Activated CD4-positive, alpha-beta T cell treated with anti-CD3 and anti-CD28 coated beads, Interleukin-2, amount 10 ng/mL, durations not matched to agents 24 days and 14 days (primary cell): ENCODE measurements at regions not wholly inside any gene's neighbourhood (a gene's known extent, or its start where the extent isn't known, plus 50 kb on each side); places are given as distances from the start of the nearest gene placed in this dataset.
"Not testable (repeated sequence)": the region's sequence is repeated elsewhere in the genome, so short reads cannot be mapped to it uniquely, and the experiment has no call there.

ENCODE experiments used
- DNase-seq: peaks from one replicate; pipeline ENCODE4 v3.0.0; 2022
- H3K27ac Mint-ChIP-seq: one replicate; pipeline ENCODE4 v1.8.0; 2022; ENCODE audit warnings: mild to moderate bottlenecking, mixed read lengths
- H3K27me3 Mint-ChIP-seq: one replicate; pipeline ENCODE4 v1.8.0; 2022; ENCODE audit warnings: mixed read lengths
- H3K36me3 Mint-ChIP-seq: one replicate; pipeline ENCODE4 v1.8.0; 2022; ENCODE audit warnings: low read depth, mild to moderate bottlenecking, mixed read lengths
- H3K4me1 Mint-ChIP-seq: one replicate; pipeline ENCODE4 v1.8.0; 2021; ENCODE audit warnings: mixed read lengths
- H3K4me3 Mint-ChIP-seq: one replicate; pipeline ENCODE4 v1.8.0; 2022; ENCODE audit warnings: mild to moderate bottlenecking, moderate library complexity, mixed read lengths
- H3K9me3 Mint-ChIP-seq: one replicate; pipeline ENCODE4 v1.8.0; 2021; ENCODE audit warnings: mixed read lengths
- intact Hi-C: fragments of 100-400 bp; cut with micrococcal nuclease; formaldehyde crosslinking; loops from one replicate; pipeline ENCODE4 v1.15.1; 2023

DNA sequence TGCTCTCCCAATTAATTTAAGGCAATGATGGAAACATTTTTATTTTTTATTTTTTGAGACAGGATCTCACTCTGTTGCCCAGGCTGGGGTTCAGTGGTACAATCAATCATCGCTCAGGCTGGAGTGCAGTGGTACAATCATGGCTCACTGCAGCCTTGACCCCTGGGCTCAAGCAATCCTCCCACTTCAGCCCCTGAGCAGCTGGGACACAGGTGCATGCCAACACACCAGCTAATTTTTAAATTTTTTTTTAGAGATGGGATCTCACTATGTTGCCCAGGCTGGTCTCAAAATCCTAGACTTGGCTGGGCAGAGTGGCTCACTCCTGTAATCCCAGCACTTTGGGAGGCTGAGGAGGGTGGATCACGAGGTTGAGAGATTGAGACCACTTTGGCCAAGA lies 126.1 kb upstream of the PTBP2 start:
- H3K4me1 Mint-ChIP-seq, H3K9me3 Mint-ChIP-seq, H3K36me3 Mint-ChIP-seq, DNase-seq, H3K4me3 Mint-ChIP-seq, H3K27ac Mint-ChIP-seq, H3K27me3 Mint-ChIP-seq: not testable (repeated sequence)
- intact Hi-C loops = loop anchor here (10.0 kb wide), 1 partner anchor 249 kb away; no protein-coding TSS in a partner anchor

DNA sequence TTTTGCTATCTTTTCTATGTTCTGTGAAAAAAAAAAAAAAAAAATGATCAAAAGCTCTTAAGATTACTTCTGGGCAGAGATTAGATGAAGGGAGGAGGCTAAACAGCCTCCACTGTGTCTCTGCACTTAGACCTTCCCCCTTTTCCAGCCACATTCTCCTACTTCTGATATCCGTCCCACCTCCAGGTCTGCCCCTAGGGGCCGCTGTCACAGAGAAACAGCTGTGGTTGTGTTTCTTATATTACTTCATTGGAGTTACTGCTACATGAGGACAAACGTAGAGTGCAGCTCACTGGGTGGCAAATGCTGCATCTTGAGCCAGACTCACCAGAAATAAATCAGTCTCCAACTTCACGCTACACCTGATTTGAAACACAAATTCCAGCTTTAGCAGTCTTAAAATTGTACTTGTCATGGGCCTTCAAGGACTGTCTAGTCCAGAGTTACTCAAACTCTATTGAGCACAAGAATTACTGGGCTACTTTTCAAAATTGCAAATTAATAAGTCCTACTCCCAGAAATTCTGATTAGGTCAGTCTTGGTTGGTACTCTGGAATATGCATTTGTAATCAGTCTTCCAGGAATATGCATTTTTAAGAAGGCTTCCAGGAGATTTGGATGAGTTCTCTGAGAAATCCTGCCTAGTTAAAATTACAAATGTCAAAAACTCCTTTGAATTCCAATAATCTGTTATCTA lies 125.2 kb upstream of the PTBP2 start:
- peak; percentile 69 for DNase-seq
- no peak overlapping the region for H3K4me3 Mint-ChIP-seq
- H3K9me3 Mint-ChIP-seq = no peaks in the 10 kb centered on the region
- H3K27me3 Mint-ChIP-seq = no peaks in the 10 kb centered on the region
- H3K36me3 Mint-ChIP-seq = no peaks in the 10 kb centered on the region
- no peak overlapping the region for H3K27ac Mint-ChIP-seq
- no peaks in the 10 kb centered on the region for H3K4me1 Mint-ChIP-seq
- intact Hi-C loops = loop anchor here (10.0 kb wide), 1 partner anchor 248 kb away; no protein-coding TSS in a partner anchor

DNA sequence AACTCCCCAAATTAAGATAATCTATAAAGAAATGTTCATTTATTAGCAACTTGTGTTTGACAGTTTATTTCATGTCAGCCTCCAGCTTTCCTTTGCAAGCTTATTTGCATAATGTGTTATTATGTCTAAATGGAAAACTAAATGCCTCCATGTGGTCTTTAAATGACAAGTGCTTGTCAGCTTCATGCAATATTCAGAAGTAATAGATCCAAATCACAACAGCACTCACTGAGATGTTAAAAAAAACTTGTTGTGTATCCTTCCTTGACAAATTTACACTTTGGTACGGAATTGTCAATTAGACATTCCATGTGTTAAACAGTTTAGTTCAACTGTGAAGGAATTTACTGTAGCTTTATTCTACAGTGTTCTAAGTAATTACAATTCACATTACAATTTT lies 124.4 kb upstream of the PTBP2 start:
- Mint-ChIP-seq H3K36me3 (no peaks in the 10 kb centered on the region), H3K4me3 (no peak overlapping the region), H3K27ac (no peak overlapping the region), H3K9me3 (no peaks in the 10 kb centered on the region), H3K4me1 (no peaks in the 10 kb centered on the region), H3K27me3 (no peaks in the 10 kb centered on the region)
- intact Hi-C loops = loop anchor here (10.0 kb wide), 1 partner anchor 248 kb away; no protein-coding TSS in a partner anchor
- no peak for DNase-seq

DNA sequence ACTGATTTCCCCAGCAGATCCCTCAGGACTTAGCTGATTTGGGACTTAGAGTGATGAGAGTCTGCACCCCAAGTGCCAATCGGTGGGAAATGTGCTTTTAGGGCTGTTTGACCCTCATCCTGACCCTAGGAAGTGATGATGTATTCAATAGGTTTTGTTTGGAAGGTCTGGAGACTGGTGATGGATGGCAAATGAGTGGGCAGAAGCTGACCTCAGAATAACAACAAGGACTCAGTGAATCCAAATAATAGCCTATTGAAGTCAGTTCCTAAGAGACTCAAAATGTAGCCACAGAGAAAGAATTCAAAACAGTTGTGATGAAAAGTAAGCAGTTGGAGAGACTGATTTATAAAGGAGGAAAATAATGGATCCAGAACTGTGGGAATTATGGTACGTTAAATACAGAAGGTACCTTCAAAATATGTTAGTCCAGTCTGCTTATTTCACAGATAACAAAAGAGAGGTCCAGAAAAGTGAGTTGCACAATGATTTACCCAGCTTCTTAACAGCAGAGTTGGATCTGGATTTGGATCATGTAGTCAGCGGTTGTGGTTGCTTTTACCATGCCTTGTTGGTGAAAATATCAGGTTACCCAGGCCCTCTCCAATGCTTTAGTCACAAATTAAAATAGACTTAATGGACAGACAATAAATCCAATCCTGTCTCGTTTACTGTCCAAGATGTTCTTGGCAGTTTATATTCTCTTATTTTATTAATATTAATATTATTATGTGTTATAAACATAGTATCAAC lies 123.0 kb upstream of the PTBP2 start:
- intact Hi-C loops = loop anchor here (10.0 kb wide), 1 partner anchor 246 kb away; no protein-coding TSS in a partner anchor
- no peaks in the 10 kb centered on the region for H3K9me3 Mint-ChIP-seq
- no peak overlapping the region for H3K27ac Mint-ChIP-seq
- H3K36me3 Mint-ChIP-seq = no peaks in the 10 kb centered on the region
- DNase-seq = no peak
- no peaks in the 10 kb centered on the region for H3K27me3 Mint-ChIP-seq
- H3K4me1 Mint-ChIP-seq = no peaks in the 10 kb centered on the region
- no peak overlapping the region for H3K4me3 Mint-ChIP-seq

DNA sequence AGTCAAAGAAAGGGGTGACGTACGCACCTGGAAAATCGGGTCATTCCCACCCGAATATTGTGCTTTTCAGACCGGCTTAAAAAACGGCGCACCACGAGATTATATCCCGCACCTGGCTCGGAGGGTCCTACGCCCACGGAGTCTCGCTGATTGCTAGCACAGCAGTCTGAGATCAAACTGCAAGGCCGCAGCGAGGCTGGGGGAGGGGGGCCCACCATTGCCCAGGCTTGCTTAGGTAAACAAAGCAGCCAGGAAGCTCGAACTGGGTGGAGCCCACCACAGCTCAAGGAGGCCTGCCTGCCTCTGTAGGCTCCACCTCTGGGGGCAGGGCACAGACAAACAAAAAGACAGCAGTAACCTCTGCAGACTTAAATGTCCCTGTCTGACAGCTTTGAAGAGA lies 117.0 kb upstream of the PTBP2 start:
- DNase-seq, H3K9me3 Mint-ChIP-seq, H3K4me3 Mint-ChIP-seq, intact Hi-C loops, H3K36me3 Mint-ChIP-seq, H3K27me3 Mint-ChIP-seq, H3K4me1 Mint-ChIP-seq, H3K27ac Mint-ChIP-seq: not testable (repeated sequence)

DNA sequence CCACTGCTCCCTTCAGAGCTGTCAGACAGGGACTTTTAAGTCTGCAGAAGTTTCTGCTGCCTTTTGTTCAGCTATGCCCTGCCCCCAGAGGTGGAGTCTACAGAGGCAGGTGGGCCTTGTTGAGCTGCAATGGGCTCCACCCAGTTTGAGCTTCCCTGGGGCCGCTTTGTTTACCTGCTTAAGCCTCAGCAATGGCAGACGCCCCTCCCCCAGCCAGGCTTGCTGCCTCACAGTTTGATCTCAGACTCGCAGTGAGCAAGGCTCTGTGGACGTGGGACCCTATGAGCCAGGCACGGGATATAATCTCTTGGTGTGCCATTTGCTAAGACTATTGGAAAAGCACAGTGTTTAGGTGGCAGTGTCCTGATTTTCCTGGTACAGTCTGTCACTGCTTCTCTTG lies 104.2 kb upstream of the PTBP2 start:
- H3K36me3 Mint-ChIP-seq, H3K27me3 Mint-ChIP-seq, H3K27ac Mint-ChIP-seq, H3K9me3 Mint-ChIP-seq, H3K4me3 Mint-ChIP-seq, DNase-seq, intact Hi-C loops, H3K4me1 Mint-ChIP-seq: not testable (repeated sequence)

DNA sequence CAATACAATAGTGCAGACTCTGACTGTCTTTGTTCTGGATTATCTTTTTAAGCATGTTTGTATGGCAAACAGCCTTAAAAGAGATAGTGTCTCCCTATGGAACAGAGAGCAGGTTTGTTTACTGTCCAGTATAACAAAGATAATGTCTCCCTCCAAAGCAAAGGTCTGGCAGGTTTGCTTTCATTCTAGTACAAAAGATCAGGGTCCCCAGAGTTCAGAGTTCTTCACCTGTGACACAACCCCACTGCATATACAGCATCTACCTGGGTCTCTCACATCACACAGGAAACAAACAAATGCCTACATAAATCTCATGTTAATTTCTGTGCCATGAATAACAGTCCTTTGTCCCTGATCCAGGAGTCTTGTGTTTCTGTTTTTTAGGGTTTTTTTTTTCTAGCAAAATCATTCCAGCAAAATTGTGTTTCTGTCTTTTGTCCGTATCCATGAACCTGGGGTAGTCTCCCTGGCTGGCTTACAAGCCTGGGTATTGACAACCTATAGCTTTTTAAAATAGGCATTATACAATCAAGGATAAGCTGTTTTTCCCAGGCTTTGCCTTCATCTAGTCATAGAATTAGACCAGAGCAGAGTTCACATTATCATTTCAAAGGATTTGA lies 89.4 kb upstream of the PTBP2 start:
- no peaks in the 10 kb centered on the region for H3K4me1 Mint-ChIP-seq
- DNase-seq = no peak
- no peaks in the 10 kb centered on the region for H3K9me3 Mint-ChIP-seq
- no peak overlapping the region for H3K27ac Mint-ChIP-seq
- H3K27me3 Mint-ChIP-seq = no peaks in the 10 kb centered on the region
- no peaks in the 10 kb centered on the region for H3K36me3 Mint-ChIP-seq
- intact Hi-C loops = no loop called here
- no peak overlapping the region for H3K4me3 Mint-ChIP-seq

DNA sequence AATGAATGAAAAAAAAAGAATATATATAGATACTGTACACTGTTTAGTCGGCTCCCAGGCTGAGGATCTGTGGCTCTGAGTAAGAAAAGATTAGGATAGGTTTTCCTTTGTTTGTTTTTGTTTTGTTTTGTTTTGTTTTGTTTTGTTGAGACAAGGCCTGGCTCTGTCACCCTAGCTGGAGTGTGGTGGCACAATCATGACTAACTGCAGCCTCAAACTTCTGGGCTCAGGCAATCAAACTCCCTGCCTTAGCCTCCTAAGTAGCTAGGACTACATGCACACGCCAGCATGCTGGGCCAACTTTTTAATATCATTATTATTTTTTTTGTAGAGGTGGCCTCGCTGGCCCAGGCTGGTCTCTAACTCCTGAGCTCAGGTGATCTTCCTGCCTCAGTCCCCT lies 87.9 kb upstream of the PTBP2 start:
- H3K36me3 Mint-ChIP-seq = no peaks in the 10 kb centered on the region
- H3K4me1 Mint-ChIP-seq = no peaks in the 10 kb centered on the region
- no peak for DNase-seq
- no peak overlapping the region for H3K4me3 Mint-ChIP-seq
- H3K27ac Mint-ChIP-seq = no peak overlapping the region
- intact Hi-C loops = no loop called here
- H3K27me3 Mint-ChIP-seq = peaks cover under 1% of the 10 kb centered on the region
- H3K9me3 Mint-ChIP-seq = no peaks in the 10 kb centered on the region

DNA sequence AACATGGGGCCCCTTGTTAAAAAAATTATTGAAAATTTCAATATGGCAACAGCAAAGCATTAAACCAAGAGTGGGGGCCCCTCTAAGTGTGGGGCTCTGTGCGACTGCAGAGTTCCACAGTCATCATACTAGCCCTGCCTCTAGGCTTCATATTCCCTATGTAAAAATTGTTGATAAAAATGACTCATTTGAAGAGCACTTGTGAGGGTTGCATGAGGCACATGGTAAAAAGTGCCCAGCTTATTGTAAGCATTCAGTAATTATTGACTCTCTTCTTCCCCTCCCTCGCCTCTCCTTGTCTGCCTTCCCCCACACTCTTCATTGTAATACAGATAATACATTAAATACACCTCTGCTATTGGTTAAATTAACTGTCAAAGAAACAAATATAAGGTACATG lies 86.7 kb upstream of the PTBP2 start:
- no peak overlapping the region for H3K4me3 Mint-ChIP-seq
- H3K27me3 Mint-ChIP-seq = peaks cover 3% of the 10 kb centered on the region
- H3K27ac Mint-ChIP-seq = no peak overlapping the region

DNA sequence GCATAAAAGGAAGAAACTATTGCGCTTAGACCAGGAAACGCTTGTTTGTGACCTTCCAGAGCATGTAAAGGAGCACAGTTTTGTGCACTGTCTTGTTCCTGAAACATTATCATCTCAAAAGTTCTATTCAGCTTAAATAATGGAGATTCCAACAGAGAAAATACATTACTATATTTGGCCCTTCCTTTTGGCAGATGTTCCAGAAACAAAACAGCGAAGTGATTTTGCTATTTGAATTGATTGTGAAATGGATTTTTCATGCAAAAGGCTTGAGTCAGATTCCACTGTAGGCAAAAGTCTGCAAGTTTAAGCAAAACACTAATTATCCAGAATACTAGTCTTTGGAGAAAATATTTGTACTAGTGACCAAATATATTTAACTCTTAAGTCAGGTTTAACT lies 80.3 kb upstream of the PTBP2 start:
- no peaks in the 10 kb centered on the region for H3K9me3 Mint-ChIP-seq
- H3K27me3 Mint-ChIP-seq = peaks cover 3% of the 10 kb centered on the region
- intact Hi-C loops = no loop called here

More for the DNA sequence above, 86.7 kb upstream of the PTBP2 start:
- intact Hi-C loops = no loop called here
- H3K36me3 Mint-ChIP-seq = no peaks in the 10 kb centered on the region
- no peaks in the 10 kb centered on the region for H3K9me3 Mint-ChIP-seq
- no peaks in the 10 kb centered on the region for H3K4me1 Mint-ChIP-seq
- DNase-seq = peak; percentile 19

DNA sequence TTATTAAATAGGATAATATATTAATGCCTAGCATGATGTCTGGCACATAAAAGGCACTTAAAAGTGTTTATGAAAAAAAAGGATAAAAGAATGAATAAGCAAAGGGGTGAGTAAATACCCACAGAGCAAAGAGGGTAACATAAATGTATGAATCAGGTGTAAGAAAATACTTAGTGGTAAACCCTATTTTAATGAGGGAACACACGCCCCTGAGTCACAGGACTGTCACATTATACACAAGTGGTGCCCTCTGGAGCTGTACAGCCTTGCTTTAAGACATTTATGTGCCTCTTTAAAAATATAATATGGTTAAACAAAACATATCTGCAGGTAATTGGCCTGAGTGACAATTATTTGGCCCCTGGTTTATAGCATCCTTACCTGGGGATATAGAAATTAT lies 78.1 kb upstream of the PTBP2 start:
- no peak for DNase-seq
- intact Hi-C loops = no loop called here
- Mint-ChIP-seq H3K4me3 (no peak overlapping the region), H3K27me3 (peaks cover 3% of the 10 kb centered on the region), H3K4me1 (no peaks in the 10 kb centered on the region), H3K9me3 (no peaks in the 10 kb centered on the region), H3K27ac (no peak overlapping the region), H3K36me3 (no peaks in the 10 kb centered on the region)

More for the DNA sequence above, 80.3 kb upstream of the PTBP2 start:
- Mint-ChIP-seq H3K36me3 (no peaks in the 10 kb centered on the region), H3K4me3 (no peak overlapping the region), H3K27ac (no peak overlapping the region), H3K4me1 (no peaks in the 10 kb centered on the region)
- no peak for DNase-seq

DNA sequence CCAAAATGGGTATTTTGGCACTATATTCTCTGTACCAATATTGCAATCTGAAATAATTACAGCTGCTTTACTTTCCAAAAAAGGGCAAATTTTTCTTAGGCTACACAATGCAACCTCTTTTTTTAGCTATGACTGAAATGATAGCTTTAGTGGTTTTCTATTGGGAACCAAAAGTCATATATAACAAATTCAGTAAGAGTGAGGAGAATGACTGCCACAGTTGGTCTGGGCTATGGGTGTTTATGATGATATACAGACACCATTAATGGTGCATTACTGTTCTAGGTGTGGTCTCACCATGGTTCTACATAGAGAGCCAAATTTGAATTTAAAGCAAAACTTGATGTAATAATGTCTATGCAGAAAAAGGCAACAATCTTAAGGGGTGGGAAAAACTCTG lies 72.3 kb upstream of the PTBP2 start:
- intact Hi-C loops = no loop called here
- H3K9me3 Mint-ChIP-seq = peaks cover 3% of the 10 kb centered on the region
- H3K27me3 Mint-ChIP-seq = no peaks in the 10 kb centered on the region
- no peak overlapping the region for H3K4me3 Mint-ChIP-seq
- H3K4me1 Mint-ChIP-seq = no peaks in the 10 kb centered on the region
- DNase-seq = no peak
- H3K27ac Mint-ChIP-seq = no peak overlapping the region
- no peaks in the 10 kb centered on the region for H3K36me3 Mint-ChIP-seq

DNA sequence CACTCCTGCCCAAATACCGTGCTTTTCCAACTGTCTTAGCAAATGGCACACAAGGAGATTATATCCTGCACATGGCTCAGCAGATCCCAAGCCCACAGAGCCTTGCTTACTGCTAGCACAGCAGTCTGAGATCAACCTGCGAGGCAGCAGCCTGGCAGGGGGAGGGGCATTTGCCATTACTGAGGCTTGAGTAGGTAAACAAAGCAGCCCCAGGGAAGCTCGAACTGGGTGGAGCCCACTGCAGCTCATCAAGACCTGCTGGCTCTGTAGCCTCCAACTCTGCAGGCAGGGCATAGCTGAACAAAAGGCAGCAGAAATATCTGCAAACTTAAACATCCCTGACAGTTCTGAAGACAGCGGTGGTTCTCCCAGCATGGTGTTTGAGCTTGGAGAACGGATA lies 70.1 kb upstream of the PTBP2 start:
- intact Hi-C loops = no loop called here
- no peak for DNase-seq
- Mint-ChIP-seq H3K27ac (no peak overlapping the region), H3K9me3 (peaks cover 6% of the 10 kb centered on the region), H3K27me3 (no peaks in the 10 kb centered on the region), H3K36me3 (no peaks in the 10 kb centered on the region), H3K4me1 (no peaks in the 10 kb centered on the region), H3K4me3 (no peak overlapping the region)

DNA sequence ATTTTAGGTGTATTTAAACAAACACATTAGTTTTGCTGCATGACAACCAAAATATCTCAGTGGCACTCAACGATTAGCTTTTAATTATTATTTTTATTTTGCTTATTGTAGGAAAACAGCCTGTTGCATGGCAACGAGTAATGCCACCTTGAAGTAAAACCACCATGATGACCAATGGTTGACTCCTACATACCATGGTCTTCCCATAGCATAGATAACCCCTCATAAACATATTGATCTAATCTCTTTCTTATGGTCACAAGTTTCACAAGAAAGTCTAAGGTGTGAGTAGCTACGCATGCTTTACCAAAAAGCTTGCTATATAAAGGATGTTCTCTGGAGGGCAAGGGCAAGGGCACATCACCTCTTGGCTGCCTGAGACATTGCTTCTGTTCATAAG lies 61.5 kb upstream of the PTBP2 start:
- Mint-ChIP-seq H3K27me3 (no peaks in the 10 kb centered on the region), H3K4me3 (no peak overlapping the region), H3K36me3 (no peaks in the 10 kb centered on the region), H3K9me3 (peaks cover 3% of the 10 kb centered on the region), H3K27ac (no peak overlapping the region), H3K4me1 (no peaks in the 10 kb centered on the region)
- intact Hi-C loops = no loop called here
- no peak for DNase-seq
